K562 (cell line): ENCODE measurements at regions not wholly inside any gene's neighbourhood (a gene's known extent, or its start where the extent isn't known, plus 50 kb on each side); places are given as distances from the start of the nearest gene placed in this dataset.

ENCODE experiments used
- ATAC-seq: fragments of 200-7000 bp; cut with Tn5 transposase; 3 replicates; pipeline ENCODE4 v1.9.1; 2020; ENCODE audit warnings: moderate library complexity
- BruUV-seq: library from RNA; stranded (reverse); fragments of 400-500 nt; replicated peaks from 2 replicates; lab custom pipeline; 2021; lab: Mats Ljungman, UMichigan
- CTCF ChIA-PET: fragments of 300-600 bp; formaldehyde crosslinking; extraction: SDS; loops from one replicate; lab custom pipeline; 2021; ENCODE audit warnings: low intra/inter-chr PET ratio; lab: Yijun Ruan, JAX
- POLR2A ChIA-PET: fragments of 300-600, 350-650 bp; sonication (Branson Sonifier 250); formaldehyde crosslinking; extraction: SDS; loops from one replicate; lab custom pipeline; 2021; ENCODE audit warnings: antibody characterized with exemption, inconsistent platforms; lab: Yijun Ruan, JAX
- DNase-seq, 4 experiments: peaks; one replicate each; pipeline versions ENCODE4 v3.0.0 to v3.0.0-alpha.2; 2011 to 2018; ENCODE audit warnings: low spot score in 3 of 4, mixed read lengths in 3 of 4; ENCODE audit errors: extremely low read depth in 1 of 4
- FAIRE-seq: peaks from 2 replicates; lab custom pipeline; 2011; peaks lifted over from hg19 to GRCh38; lab: Jason Lieb, UNC
- H2AFZ ChIP-seq: 2 replicates; pipeline ENCODE4 v1.6.0; 2011; ENCODE audit warnings: low read depth, low read length, control low read depth, inconsistent platforms
- H3K27ac ChIP-seq: fragments of 200-600 bp; 3 replicates; pipeline ENCODE4 v1.8.0; 2011; ENCODE audit warnings: low read depth, mild to moderate bottlenecking, control low read depth, inconsistent platforms, low read length, moderate library complexity, mixed read lengths; ENCODE audit errors: extremely low read depth
- H3K27me3 ChIP-seq, 2 experiments: fragments of 300-600 bp in 1 of 2; 2 replicates in 1 of 2; 3 replicates in 1 of 2; pipeline versions ENCODE4 v1.6.0 to v1.8.0; 2011; ENCODE audit warnings: inconsistent platforms in 2 of 2, low read length in 2 of 2, mild to moderate bottlenecking in 1 of 2, mixed read lengths in 1 of 2, moderate library complexity in 1 of 2; ENCODE audit not compliant: control insufficient read depth in 2 of 2, insufficient read depth in 2 of 2
- H3K36me3 ChIP-seq: fragments of 300-600 bp; 3 replicates; pipeline ENCODE4 v1.8.0; 2011; ENCODE audit warnings: mild to moderate bottlenecking, low read length, inconsistent platforms; ENCODE audit not compliant: control insufficient read depth, insufficient read depth
- H3K4me1 ChIP-seq, 2 experiments: fragments of 200-600 bp in 1 of 2; replicated peaks in 1 of 2; 2 replicates in 1 of 2; 3 replicates in 1 of 2; pipeline versions ENCODE4 v1.5.1 to v1.8.0; 2011; ENCODE audit warnings: inconsistent platforms in 2 of 2, low read length in 2 of 2, mild to moderate bottlenecking in 1 of 2, mixed read lengths in 1 of 2, moderate library complexity in 1 of 2; ENCODE audit not compliant: control insufficient read depth in 2 of 2, insufficient read depth in 2 of 2
- H3K4me2 ChIP-seq: 2 replicates; pipeline ENCODE4 v1.6.1; 2011; ENCODE audit warnings: low read length, control low read depth, inconsistent platforms, mixed read lengths; ENCODE audit not compliant: insufficient read depth
- H3K4me3 ChIP-seq: fragments of 200-600 bp; sonication (generic), shearing (Covaris generic); 2 replicates; pipeline ENCODE4 v1.5.1; 2016; ENCODE audit warnings: control low read depth, inconsistent platforms
- H3K79me2 ChIP-seq: fragments of 200-600 bp; 3 replicates; pipeline ENCODE4 v1.8.0; 2011; ENCODE audit warnings: low read length, inconsistent platforms; ENCODE audit not compliant: control insufficient read depth, insufficient read depth
- H3K9ac ChIP-seq, 2 experiments: 2 replicates each; pipeline versions ENCODE4 v1.6.0 to v1.6.1; 2011; ENCODE audit warnings: low read depth in 2 of 2, low read length in 2 of 2, control low read depth in 1 of 2, inconsistent platforms in 1 of 2, mild to moderate bottlenecking in 1 of 2, mixed read lengths in 1 of 2; ENCODE audit not compliant: insufficient read depth in 1 of 2
- H3K9me1 ChIP-seq: one replicate; pipeline ENCODE4 v1.6.0; 2011; ENCODE audit warnings: inconsistent platforms, mild to moderate bottlenecking, low read length, moderate library complexity; ENCODE audit not compliant: control insufficient read depth, insufficient read depth
- H3K9me3 ChIP-seq: replicated peaks from 2 replicates; pipeline ENCODE4 v1.5.1; 2011; ENCODE audit warnings: low read depth, low read length, inconsistent platforms; ENCODE audit not compliant: control insufficient read depth, insufficient read depth
- H4K20me1 ChIP-seq: replicated peaks from 2 replicates; pipeline ENCODE4 v1.6.1; 2011; ENCODE audit warnings: low read length, inconsistent platforms, mixed read lengths; ENCODE audit not compliant: control insufficient read depth, insufficient read depth
- ETV1 ChIP-seq: fragments of 450-650 bp; conservative IDR thresholded peaks from 2 replicates; pipeline ENCODE4 v1.6.1; 2016; ENCODE audit warnings: missing genetic modification characterization, control low read depth, low read depth, missing compliant biosample characterization
- GABPA ChIP-seq: fragments of 200-800 bp; sonication (Bioruptor generic); conservative IDR thresholded peaks from 2 replicates; pipeline ENCODE4 v1.6.1; 2016; ENCODE audit warnings: low read depth, missing genetic modification characterization, missing compliant biosample characterization
- SETDB1 ChIP-seq: IDR thresholded peaks from one replicate; pipeline ENCODE4 v1.6.1; 2012; ENCODE audit warnings: low read length, control low read depth, inconsistent platforms
- SNRNP70 ChIP-seq: fragments of 200-400 bp; formaldehyde crosslinking; optimal IDR thresholded peaks from 2 replicates; pipeline ENCODE3; 2017; ENCODE audit warnings: low read depth, low read length
- TOE1 ChIP-seq, 2 experiments: fragments of 450-650 bp in 1 of 2; sonication (generic) in 1 of 2; formaldehyde crosslinking in 1 of 2; IDR thresholded peaks; 2 replicates each; pipeline versions ENCODE4 v1.7.1 to v1.8.0; 2016 to 2022; ENCODE audit warnings: borderline replicate concordance in 2 of 2, mild to moderate bottlenecking in 2 of 2, antibody characterized with exemption in 1 of 2, inconsistent platforms in 1 of 2, low read depth in 1 of 2, missing genetic modification reagents in 1 of 2, moderate library complexity in 1 of 2
- ZEB2 ChIP-seq: fragments of 450-650 bp; IDR thresholded peaks from 2 replicates; pipeline ENCODE4 v1.6.1; 2016
- ZNF217 ChIP-seq: sonication (generic); formaldehyde crosslinking; IDR thresholded peaks from 2 replicates; pipeline ENCODE4 v1.8.0; 2022; ENCODE audit warnings: mild to moderate bottlenecking, missing genetic modification reagents
- ZNF324 ChIP-seq: fragments of 250-450 bp; sonication (Bioruptor Pico); IDR thresholded peaks from 2 replicates; pipeline ENCODE4 v1.4.0; 2020; ENCODE audit warnings: mild to moderate bottlenecking
- ZNF766 ChIP-seq: fragments of 200-800 bp; sonication (Bioruptor generic); conservative IDR thresholded peaks from 2 replicates; pipeline ENCODE4 v1.6.1; 2016; ENCODE audit warnings: missing genetic modification characterization, missing compliant biosample characterization
- WGBS: fragments of 100-300 bp; shearing (Covaris generic); methylation state at CpG from one replicate; pipeline ENCODE4 v1.1.6; 2016; ENCODE audit warnings: low coverage, mixed read lengths; ENCODE audit not compliant: insufficient coverage; ENCODE audit errors: missing lambda C conversion rate; 5-methylcytosine and 5-hydroxymethylcytosine counted together
- in situ Hi-C: fragments of 300-500 bp; cut with MboI; formaldehyde crosslinking; loops from 4 replicates; pipeline ENCODE4 v1.15.0; 2018; ENCODE audit warnings: inconsistent platforms, mixed read lengths
- intact Hi-C: fragments of 100-400 bp; cut with micrococcal nuclease; formaldehyde crosslinking; loops from 2 replicates; pipeline ENCODE4 v1.14.2; 2022
- TF ChIP-seq, protein P1 (sequence below): fragments of 450-650 bp; IDR thresholded peaks from 2 replicates; pipeline ENCODE4 v1.6.1; 2016; ENCODE audit warnings: borderline replicate concordance

DNA sequence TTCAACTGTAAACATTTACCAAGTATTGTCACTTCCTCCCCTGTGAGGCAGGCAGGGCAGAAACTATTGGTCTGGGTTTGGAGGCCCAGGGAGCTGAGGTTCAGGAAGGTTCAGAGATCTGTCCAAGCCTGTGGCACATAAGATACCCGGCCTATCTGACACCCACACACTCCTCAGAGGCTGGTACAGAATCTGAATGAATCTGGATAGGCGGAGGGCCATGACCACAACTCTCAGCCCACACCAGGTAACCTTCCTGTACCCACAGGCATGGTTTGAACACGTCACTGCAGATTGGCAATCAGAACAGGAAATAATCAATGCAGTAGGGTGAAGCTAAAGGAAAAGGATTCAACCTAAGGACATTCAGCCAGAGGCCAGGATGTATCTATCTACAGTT lies 92.8 kb upstream of the TMCC3 start:
- POLR2A ChIA-PET = no interaction called here
- ATAC-seq = no peak

More for the DNA sequence above, 92.8 kb upstream of the TMCC3 start:
- in situ Hi-C loops = no loop called here
- intact Hi-C loops = no loop called here
- BruUV-seq = no TSS peak
- DNase-seq (no peak), FAIRE-seq (no peak)
- Histone ChIP-seq H3K9me1 (no peaks in the 10 kb centered on the region), H2AFZ (no peak overlapping the region), H3K9me3 (no peaks in the 10 kb centered on the region), H3K36me3 (no peaks in the 10 kb centered on the region), H3K4me2 (no peak overlapping the region), H3K9ac (no peak overlapping the region), H3K27ac (no peak overlapping the region), H3K27me3 (peaks cover 2 to 9% of the 10 kb centered on the region in 2 experiments; a peak in 4 of 5 replicates), H3K4me1 (no peaks in the 10 kb centered on the region), H3K79me2 (no peaks in the 10 kb centered on the region), H3K4me3 (no peak overlapping the region), H4K20me1 (no peaks in the 10 kb centered on the region)
- TF ChIP-seq GABPA (tag) (no peak), ETV1 (tag) (no peak), TOE1 (IDR thresholded peaks at IDR 0.05; ENCODE audit: borderline replicate concordance) (no peak), TOE1 (CRISPR knock-in tag; IDR thresholded peaks at IDR 0.05; ENCODE audit: borderline replicate concordance, low read depth) (no peak), SETDB1 (no peak), ZNF324 (CRISPR knock-in tag) (no peak), ZEB2 (no peak), SNRNP70 (no peak), ZNF217 (CRISPR knock-in tag) (no peak), ZNF766 (no peak)
- TF ChIP-seq, protein P1, sequence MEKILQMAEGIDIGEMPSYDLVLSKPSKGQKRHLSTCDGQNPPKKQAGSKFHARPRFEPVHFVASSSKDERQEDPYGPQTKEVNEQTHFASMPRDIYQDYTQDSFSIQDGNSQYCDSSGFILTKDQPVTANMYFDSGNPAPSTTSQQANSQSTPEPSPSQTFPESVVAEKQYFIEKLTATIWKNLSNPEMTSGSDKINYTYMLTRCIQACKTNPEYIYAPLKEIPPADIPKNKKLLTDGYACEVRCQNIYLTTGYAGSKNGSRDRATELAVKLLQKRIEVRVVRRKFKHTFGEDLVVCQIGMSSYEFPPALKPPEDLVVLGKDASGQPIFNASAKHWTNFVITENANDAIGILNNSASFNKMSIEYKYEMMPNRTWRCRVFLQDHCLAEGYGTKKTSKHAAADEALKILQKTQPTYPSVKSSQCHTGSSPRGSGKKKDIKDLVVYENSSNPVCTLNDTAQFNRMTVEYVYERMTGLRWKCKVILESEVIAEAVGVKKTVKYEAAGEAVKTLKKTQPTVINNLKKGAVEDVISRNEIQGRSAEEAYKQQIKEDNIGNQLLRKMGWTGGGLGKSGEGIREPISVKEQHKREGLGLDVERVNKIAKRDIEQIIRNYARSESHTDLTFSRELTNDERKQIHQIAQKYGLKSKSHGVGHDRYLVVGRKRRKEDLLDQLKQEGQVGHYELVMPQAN = no peak
- 2% methylated on average over 3 of the region's 3 CpGs for WGBS
- CTCF ChIA-PET = no interaction called here
